Panc1 (cell line): ENCODE measurements at regions not wholly inside any gene's neighbourhood (a gene's known extent, or its start where the extent isn't known, plus 50 kb on each side); places are given as distances from the start of the nearest gene placed in this dataset.

Experiments used
- POLR2AphosphoS5 ChIP-seq: IDR thresholded peaks from 2 replicates; pipeline ENCODE4 v1.6.1; 2012; ENCODE audit warnings: mild to moderate bottlenecking, low read depth, low read length, moderate library complexity
- SIN3A ChIP-seq: IDR thresholded peaks from 2 replicates; pipeline ENCODE4 v1.6.1; 2012; ENCODE audit warnings: low read depth, mild to moderate bottlenecking, low read length, moderate library complexity, borderline replicate concordance; ENCODE audit not compliant: insufficient read depth
- TCF7L2 ChIP-seq: IDR thresholded peaks from 2 replicates; pipeline ENCODE4 v1.6.1; 2011; ENCODE audit warnings: mild to moderate bottlenecking, low read depth, low read length, inconsistent platforms
- TF ChIP-seq, protein P1 (sequence below): fragments of 450-650 bp; IDR thresholded peaks from 2 replicates; pipeline ENCODE4 v1.5.1; 2017; ENCODE audit warnings: mild to moderate bottlenecking

GRCh38 chr1:96281491-96281890 lies 440.1 kb upstream of the PTBP2 start:
- no peak for TF ChIP-seq POLR2AphosphoS5
- TF ChIP-seq SIN3A, result no peak
- TF ChIP-seq, protein P1, sequence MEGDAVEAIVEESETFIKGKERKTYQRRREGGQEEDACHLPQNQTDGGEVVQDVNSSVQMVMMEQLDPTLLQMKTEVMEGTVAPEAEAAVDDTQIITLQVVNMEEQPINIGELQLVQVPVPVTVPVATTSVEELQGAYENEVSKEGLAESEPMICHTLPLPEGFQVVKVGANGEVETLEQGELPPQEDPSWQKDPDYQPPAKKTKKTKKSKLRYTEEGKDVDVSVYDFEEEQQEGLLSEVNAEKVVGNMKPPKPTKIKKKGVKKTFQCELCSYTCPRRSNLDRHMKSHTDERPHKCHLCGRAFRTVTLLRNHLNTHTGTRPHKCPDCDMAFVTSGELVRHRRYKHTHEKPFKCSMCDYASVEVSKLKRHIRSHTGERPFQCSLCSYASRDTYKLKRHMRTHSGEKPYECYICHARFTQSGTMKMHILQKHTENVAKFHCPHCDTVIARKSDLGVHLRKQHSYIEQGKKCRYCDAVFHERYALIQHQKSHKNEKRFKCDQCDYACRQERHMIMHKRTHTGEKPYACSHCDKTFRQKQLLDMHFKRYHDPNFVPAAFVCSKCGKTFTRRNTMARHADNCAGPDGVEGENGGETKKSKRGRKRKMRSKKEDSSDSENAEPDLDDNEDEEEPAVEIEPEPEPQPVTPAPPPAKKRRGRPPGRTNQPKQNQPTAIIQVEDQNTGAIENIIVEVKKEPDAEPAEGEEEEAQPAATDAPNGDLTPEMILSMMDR, result no peak
- TF ChIP-seq TCF7L2, result no peak
